Activated effector memory CD4-positive, alpha-beta T cell treated with anti-CD3 and anti-CD28 coated beads, Interleukin-2, amount 50 U/mL, for 16 hours (primary cell): ENCODE measurements at regions not wholly inside any gene's neighbourhood (a gene's known extent, or its start where the extent isn't known, plus 50 kb on each side); places are given as distances from the start of the nearest gene placed in this dataset.

Experiments
- DNase-seq: peaks from one replicate; pipeline ENCODE4 v3.0.0-alpha.2; 2020

DNA sequence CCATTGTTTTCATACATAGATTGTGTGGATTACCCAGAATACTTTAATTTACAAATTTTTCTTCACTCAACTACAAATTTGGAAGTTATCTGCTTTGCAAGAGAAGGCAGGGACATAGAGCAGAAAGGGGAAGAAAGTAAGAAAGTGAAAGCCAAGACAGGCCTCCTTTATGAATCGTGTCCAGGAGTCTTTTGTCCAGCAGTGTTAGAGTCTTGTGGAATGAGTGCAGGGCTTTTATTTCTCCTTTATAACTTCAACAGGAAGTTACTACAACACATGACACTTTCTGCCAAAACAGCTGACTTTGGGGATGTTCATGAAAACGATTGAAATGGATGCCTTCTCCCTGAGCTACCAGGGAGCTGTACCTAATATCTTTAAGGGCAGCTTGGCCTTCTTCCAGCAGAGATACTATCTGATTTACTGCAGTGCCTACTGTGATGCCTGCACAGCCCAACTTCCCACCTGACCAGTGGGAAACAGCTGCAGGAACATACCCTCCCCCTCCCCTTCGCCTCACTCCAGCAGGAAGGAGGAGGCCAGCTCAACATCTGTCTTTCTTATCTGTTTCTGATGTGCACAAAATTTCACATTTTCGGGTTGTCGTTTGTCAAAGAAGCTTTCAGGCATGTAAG is 557.7 kb upstream of the SLIT2 start:
- DNase-seq, result no peak

DNA sequence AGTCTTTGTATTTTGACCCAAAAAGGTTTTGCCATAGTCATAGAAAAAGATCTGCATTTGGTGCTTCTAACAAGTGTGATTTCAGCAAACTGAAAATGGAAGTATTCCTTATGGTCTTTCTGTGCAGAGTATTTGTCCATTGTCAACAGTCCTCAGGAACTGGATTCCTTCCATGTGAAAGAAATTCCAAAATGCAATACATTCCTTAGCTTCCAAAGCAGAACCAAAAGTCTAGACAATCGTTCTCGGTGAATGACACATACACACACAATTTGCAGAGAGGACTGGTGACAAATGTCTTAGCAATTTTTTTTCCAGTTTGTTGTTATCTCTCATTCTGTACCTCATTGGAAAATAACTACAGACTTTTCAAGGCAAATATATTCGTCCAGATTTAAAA is 562.2 kb upstream of the SLIT2 start:
- DNase-seq, result no peak

DNA sequence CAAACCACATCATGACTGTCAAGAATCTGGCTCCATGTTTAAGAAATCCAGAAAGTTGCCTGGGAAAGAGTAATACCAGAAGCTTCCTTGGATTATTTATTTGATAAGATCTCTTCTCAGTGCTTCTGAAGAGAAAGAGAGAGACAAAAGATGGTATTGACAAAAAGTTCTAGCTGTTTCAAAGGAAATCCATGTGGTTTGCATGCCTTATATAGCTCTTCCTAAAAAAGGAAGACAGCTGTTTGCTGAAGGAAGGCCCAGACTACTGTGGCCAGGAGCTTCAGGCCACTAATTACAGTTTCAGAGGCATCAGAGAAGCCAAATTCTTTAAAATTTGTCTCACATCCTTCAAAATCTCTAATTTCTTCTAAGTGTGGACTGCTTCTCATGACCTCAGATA is 565.2 kb upstream of the SLIT2 start:
- DNase-seq, result no peak

DNA sequence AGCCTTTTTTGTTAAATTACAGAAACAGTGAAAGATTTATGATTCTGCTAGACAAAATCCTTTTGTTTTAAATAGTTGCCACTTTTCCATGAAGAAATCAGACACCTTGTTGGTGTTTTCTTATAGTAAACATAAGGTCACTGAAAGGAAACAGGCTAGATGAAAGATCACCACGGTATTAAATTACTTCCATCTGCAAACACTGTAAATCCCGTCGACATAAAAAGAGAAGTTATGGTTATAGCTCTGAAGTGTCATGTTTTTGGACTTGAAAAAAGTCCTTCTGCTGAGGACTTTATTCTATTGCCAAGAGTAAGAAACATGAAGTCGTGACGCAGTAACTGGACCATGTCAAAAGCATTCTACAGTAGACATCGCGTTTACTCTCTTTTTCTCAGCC is 567.6 kb upstream of the SLIT2 start:
- DNase-seq, result no peak

DNA sequence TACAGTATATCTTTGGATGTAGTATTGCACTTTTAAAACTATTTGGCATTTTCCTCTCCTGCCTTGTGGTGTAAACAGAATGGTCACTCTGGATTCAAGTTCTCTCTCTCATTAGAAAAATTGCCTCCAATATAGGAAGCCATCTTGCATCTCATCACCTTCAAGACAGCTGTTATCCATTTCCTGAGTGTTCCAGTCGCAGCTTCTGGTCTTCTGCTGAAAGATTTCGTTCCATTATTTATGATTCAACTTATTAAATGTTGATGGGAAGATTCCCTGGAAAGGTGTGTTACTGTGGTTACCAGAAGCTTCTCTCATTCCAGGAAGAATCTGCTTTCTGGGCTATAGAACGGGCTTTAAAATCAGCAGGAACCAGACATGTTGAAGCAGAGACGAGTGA is 568.3 kb upstream of the SLIT2 start:
- DNase-seq, result no peak

DNA sequence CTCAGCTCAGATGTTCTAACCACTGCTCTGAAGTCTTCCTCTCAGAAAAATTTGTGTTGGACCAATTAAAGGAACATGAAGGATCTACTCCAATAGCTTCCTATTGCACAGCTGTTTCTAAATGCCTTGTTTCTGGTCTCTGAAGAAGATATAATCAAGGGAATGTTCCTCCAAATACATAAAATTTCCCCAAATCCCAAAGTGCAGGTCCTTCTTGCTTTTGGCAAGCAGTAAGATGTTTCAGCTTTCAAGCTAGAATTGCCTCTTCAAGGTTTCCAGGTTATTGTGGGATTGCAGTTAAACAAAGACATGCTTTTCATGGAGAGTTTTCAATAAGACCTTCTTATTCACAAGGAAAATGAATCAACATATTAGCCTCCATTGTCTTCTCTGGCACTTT is 574.5 kb upstream of the SLIT2 start:
- no peak for DNase-seq

DNA sequence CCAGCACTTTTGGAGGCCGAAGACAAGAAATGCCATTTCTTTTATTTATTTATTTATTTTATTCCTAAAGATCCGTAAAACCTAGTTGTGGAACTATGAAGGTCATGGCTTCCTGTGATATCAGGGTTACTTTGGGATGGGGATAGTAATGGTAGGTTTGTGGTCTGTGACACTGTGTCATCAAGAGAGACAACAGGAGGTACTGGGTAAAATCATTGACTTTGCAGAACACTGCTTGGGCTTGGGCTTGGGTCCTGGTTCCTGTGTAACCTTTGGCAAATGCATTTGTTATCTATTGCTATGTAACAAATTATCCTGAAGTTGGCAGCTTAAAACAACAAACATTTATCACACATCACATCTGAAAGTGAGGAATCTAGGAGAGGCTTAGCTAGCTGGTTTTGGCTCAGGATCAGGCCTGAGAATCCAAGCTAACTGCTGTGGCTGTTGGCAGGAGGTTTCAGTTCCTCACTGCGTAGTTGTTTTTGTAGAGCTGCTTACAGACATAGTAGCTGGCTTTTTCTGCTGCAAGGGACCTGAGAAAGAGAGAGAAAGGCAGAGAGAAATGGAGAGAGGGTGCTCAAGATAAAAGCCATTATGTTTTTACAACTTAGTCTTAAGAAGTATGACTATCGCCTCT is 576.4 kb upstream of the SLIT2 start:
- DNase-seq, result no peak

DNA sequence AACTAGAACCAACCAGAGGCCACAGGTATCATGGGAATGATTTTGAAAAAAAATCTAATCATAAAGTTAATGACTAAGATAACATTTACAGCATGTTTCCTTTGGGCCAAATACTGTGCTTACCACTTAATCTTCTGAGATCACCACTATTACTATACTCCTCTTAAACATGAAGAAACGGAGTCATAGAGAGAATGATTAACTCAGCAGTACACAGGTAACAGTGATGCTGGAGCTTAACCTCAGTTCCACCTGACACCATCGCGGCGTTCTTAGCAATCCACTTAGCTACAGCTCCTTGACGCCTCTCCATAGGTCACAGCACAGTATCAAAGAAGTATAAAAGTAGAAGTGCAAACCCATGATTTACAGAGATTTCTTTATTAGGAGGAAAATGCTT is 592.6 kb upstream of the SLIT2 start:
- DNase-seq, result no peak

DNA sequence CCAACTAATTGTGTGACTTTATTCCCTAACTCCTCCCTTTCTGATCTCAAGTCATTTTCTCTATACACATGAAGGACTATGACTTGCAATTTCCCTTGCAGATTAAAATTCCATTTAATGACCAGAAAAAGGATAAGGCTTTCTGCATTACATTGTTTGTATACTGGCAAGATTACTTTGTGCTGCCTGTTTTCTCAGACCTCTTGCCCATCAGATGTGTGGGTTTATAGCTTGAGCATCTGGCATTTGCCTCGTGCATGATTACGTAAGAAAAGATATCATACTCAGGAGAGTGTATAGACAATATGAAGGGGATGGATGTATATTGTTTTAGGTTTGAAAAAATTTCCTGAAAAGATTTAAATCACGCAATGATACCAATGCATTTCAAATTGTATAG is 593.8 kb upstream of the SLIT2 start:
- no peak for DNase-seq

DNA sequence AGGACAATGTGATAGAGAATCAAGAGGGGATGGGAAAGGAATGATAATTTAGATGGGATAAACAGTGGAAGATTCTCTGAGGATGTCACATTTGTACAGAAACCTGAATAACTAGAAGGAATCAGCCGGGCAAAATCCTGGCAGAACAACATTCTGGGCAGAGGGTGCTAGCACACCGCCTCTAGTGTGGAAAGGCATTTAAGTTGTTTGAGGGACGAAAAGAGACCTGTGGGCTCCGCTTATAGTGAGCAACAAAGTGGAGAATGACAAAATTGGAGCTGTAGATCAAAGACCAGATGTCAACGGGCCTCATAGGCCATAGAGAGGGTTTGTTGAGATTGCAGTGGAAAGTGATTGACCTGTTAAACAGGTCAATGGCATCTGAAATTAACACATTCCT is 596.0 kb upstream of the SLIT2 start:
- DNase-seq, result no peak

DNA sequence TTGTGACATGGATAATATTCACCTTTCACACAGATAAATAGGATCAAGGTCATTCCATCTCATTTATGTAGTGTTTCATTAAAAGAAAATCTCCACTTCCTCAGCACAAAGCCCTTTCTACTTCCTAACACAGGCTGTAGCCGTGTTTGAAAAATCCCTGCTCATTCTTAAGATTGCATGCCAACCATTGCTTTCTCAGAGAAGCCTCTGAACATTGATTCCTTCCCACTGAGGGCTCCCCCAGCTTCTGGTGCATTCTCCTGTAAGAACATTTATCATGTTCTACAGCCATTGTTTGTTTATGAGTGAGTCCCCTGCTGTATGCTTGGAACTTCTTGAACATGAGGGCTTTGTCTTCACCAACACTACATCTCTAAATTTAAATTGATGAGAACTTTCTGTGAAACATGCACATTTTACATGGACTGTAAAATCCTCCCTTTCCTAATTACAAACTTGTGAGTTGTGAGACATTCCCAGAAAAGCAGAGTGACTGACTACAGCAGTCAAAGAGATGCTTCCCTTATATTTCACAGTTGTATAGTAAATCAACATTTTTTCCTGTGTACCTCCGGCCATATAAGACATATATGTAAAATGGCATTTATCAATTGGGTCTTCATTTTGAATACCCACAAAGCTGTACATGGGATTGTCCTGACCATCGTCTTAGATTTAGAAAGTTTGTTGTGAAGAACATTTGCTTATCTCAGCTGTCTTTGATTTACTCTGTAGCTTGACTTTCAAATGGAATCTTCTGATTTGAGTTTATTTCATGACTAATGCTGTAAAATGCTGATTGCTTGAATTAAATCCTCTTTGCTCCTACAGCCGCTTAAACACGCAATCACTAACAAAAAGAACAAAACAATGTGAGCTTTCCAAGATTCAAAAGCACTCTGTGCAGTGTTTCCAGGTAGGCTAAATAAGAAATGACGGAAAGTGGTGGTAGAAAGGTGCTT is 600.5 kb upstream of the SLIT2 start:
- no peak for DNase-seq

DNA sequence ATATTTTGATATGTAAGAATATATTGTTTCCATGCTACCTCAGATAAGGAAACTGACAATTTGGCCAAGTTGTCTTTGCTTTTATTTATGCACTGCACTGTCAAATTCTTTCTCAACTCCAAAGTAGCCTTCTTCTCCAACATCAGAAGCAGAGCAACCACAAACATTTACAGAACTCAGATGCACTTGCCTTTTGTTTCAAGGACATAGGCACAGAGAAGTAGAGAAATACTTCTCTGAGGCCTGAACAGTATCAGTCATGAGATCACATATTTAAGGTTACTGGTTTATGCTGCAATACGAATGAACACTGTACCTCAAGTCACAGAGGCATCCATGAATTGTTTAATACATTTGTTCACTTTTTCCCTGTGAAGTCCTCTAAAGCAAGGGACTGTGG is 606.1 kb upstream of the SLIT2 start:
- no peak for DNase-seq

DNA sequence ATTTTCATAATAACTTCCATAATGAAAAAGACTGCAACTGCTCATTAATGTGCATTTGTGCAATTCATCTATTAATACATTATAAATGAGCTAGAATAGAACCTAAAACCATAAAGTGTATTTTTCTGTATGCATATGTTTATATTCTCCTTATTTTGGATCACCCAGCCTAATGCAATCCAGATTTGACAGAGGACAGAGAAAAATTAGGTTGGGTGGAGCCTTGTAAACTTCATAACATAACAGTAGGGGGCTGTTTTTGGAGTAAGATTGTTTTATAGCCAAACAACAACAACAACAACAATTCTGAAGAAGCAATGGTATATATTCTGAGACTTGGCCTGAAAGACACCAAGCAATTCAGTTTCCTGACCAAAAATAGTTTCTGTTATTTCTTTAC is 615.3 kb upstream of the SLIT2 start:
- DNase-seq, result no peak

DNA sequence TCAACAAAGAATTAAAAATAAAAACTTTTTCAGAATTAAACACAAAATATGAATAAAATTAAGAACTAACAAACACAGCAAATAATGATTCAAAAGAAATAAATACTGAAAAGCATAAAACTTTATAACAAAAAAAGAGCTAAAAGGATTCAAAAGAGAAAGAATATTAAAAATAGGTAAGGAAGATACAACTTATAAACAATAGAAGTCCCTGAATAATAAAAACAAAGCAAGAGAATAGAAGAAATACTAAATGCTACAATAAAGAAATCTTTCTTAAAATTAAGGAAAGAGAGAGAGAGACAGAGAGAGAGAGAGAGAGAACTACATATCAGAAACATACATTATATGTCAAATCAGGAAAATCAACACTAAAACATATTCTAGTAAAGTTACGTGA is 619.9 kb upstream of the SLIT2 start:
- no peak for DNase-seq

DNA sequence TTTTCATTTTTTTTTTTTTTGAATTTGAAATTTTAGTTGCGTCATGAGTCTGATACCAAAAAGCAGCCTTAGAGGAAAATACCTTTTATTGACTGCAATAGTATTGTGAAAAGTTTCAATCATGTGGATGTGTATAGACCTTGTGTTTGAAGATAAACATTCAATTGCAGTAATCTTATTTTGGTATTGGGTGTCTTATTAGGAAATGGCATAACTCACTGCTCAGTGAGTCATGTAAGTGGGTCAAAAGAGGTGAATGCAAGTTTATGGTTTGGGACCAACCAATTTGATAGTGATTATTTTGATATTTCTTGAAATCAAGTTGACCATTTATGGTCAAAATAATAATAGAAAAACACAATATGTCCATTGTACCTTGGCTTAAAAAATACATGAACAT is 627.8 kb upstream of the SLIT2 start:
- no peak for DNase-seq

DNA sequence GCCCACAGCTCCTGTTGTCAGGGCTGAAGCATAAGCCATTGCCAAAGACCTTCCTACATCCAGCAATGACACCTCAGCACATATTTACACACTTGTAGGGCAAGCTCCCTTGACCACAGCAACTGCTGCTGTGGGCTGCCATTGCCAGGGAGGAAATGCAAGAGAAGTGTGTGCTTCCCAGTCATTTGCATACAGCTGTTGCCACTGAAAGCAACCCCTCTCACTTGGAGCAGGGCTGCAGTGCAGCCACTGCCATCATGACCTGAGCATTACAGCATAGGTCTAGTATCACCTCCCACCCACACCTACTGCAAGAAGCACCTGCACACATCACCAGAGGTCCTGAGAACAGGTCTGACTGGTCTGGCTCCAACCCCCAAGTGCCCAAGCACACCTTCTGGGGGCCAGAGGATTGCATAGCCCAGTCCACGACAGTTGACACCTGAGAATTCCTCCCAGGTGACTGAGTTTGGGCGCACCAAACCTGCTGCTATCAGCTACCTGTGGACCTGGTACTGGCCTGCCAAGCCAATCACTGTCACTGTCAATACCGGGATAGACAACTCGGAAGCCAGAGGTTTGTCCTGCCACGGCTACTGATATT is 636.5 kb upstream of the SLIT2 start:
- DNase-seq, result no peak

DNA sequence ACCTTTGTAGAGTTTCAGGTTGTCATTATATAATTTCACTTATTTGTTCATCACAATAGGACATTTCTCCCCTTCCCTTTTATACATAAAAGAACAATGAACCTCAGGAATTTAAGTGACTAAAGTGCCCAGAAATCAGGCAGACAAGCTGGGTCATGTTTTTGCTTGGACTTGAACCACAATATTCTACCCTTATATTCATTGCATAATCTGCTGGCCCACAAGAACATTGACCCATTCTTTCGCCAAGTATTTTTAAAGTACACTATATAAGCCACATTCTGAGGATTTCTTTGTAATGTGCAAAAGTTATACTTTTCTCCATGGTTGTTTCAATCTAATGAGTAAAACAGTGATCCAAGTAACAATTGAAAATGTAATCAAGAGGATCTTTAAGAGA is 637.5 kb upstream of the SLIT2 start:
- no peak for DNase-seq

DNA sequence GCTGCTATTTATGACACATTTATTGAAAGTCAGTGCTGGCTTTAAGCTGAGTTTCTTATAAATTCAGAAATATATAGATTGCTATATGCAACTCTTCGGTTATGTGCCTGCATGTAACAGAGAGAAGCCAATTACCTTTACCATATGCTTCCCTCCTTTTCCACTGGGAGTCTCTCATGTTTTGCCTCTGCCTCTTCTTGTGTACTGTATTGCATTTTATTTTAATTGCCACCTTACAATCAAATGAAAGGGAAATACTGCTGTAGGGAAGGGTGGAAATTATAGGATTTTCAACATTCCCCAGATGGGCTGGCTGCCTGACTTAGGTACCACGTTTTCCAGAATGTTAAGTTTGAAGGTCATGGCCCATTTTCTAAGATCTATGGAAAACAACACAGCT is 655.4 kb upstream of the SLIT2 start:
- DNase-seq, result no peak

DNA sequence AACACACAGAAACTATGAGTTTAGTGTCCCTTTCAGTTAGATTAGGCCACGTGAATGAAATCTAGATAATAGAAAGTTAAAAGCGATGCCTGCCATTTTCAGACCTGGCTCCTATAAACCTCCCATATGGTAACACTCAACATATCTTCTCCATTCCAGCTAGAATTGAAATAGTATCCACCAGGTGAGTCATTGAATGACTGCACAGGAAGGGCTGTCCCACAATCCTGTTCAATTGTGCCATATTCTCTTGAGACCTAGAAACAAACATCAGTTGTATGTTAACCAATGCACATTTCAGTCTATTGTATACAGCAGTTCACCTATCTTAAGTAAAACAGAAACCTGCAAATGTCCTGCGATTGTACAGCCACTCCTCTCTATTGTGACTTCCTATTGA is 659.3 kb upstream of the SLIT2 start:
- no peak for DNase-seq

DNA sequence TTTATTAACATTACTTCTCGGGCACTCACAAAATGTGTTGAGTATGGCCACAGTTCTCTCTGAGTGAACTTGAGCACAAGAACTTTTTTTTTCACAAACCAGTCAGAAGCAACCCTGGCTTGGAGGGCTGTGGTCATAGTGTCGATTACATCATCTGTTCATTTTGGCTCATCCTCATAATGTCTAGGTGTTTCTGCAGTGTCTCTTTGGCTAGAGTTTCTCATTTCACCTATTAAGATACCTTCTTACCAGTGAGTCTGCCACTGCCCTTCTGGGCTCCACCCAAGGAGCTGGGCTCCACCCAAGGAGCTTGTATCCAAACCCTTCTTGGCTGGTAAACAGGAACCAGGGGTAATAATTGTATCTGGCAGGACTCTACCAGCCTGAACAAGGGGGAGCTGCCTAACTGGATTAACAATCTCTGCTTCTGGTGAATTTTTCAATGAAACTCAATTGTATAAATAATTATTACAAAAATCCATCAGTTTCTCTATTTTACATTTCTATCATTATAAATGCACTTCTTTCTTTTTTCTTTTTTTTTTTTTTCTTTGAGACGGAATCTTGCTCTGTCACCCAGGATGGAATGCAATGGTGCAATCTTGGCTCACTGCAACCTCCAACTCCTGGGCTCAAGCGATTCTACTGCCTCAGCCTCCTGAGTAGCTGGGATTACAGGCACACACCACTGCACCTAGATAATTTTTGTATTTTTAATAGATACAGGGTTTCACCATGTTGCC is 667.7 kb upstream of the SLIT2 start:
- DNase-seq, result no peak

DNA sequence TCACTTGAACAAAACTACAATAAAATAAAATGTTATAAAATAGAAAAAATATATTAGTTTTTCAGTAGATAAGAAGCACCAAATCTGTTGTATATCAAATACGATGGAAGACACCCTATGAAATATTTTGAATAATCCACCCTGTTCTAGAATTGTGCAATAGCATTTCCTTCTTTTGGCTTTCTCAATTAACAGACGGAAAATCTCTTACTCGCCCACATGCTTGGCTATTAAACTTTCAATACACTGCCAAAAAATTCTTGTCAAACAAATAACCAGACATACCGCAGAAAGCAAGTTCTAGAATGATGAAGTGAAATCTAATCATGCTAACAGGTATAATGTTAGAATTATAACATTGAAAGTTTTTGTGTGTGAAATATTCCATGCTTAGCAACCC is 671.6 kb upstream of the SLIT2 start:
- DNase-seq, result no peak

DNA sequence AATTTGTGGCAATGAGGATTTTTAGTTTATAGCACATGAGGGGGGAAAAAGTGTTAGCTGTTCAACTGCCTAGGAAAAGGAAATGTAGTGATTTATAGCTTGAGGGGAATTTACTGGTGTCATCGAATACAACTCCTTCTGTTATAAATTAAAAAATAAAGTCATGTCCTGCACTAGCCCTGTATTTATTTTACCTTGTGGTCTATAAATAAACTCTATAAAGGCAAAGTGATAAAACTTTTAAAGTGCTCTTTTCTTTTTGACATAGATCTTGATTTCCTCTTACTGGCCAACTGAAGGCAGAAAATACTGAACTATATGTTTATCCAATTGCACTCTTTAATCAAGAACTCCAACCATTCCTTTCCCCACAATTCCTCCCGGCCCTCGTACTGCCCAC is 672.1 kb upstream of the SLIT2 start:
- DNase-seq, result no peak

DNA sequence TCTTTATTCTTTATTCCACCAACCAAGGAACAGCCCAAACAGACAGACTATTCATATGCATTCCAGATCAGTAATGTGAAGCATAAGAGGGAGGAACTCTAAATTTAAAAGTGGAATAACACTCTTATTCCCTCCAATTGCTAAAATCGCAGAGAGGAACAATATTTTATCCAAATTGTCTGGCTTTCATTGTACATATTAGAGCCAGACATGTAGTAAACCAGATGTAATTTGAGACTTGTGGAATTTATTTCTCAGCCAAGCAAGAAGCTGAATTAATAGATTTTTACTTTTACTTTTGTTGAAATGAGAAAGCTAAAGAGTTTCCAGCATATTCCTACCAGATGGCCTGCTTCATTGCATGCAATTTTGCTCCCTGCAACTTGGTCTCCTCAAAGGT is 674.6 kb upstream of the SLIT2 start:
- DNase-seq, result no peak
